ENCODE measurements at regions not wholly inside any gene's neighbourhood (a gene's known extent, or its start where the extent isn't known, plus 50 kb on each side); places are given as distances from the start of the nearest gene placed in this dataset.
A peak's percentile ranks its signal among the peaks of the same experiment; 100 is the strongest.

- peak; percentile 26 for TF ChIP-seq CTCF (IDR thresholded peaks at IDR 0.05; ENCODE audit: low read depth, low read length, missing input control)
- TF ChIP-seq NR2F2 (IDR thresholded peaks at IDR 0.05): no peak
- TF ChIP-seq ZBTB33 (IDR thresholded peaks at IDR 0.05): no peak
- peak in 1 of 2 donors; percentile 60 for TF ChIP-seq RAD21 (IDR thresholded peaks at IDR 0.05)
- TF ChIP-seq GABPA (IDR thresholded peaks at IDR 0.05 in 1 of 2, conservative IDR thresholded peaks at IDR 0.05 in 1 of 2): no peak
- no peak for TF ChIP-seq EGR1 (IDR thresholded peaks at IDR 0.05; ENCODE audit: low read depth in 2 of 2)
- no peak for TF ChIP-seq YY1 (IDR thresholded peaks at IDR 0.05)
- TF ChIP-seq REST (IDR thresholded peaks at IDR 0.05): no peak
- no peak for TF ChIP-seq TAF1 (conservative IDR thresholded peaks at IDR 0.05)
- no peak for TF ChIP-seq ATF3 (IDR thresholded peaks at IDR 0.05)
- no peak for TF ChIP-seq MAX (IDR thresholded peaks at IDR 0.05)
- no peak for TF ChIP-seq SP1 (IDR thresholded peaks at IDR 0.05)
- TF ChIP-seq FOXA1 (IDR thresholded peaks at IDR 0.05): no peak
Measured at GRCh38 chr2:41871080-41871479, 176.7 kb upstream of the PKDCC start.
